Epithelial cell of esophagus (primary cell): ENCODE measurements at regions not wholly inside any gene's neighbourhood (a gene's known extent, or its start where the extent isn't known, plus 50 kb on each side); places are given as distances from the start of the nearest gene placed in this dataset.
A peak's percentile ranks its signal among the peaks of the same experiment; 100 is the strongest.

Experiments used
- DNase-seq: peaks from one replicate; pipeline ENCODE4 v3.0.0; 2010; ENCODE audit warnings: low read depth
- H3K4me3 ChIP-seq: 2 replicates; pipeline ENCODE4 v1.5.1; 2011; ENCODE audit warnings: mild to moderate bottlenecking, low read length, control low read depth
- TF ChIP-seq, protein P1 (sequence below): IDR thresholded peaks from 2 replicates; pipeline ENCODE4 v1.5.1; 2011; ENCODE audit warnings: low read depth, mild to moderate bottlenecking, low read length, control low read depth, inconsistent platforms; ENCODE audit not compliant: insufficient read depth; ENCODE audit errors: missing control alignments

DNA sequence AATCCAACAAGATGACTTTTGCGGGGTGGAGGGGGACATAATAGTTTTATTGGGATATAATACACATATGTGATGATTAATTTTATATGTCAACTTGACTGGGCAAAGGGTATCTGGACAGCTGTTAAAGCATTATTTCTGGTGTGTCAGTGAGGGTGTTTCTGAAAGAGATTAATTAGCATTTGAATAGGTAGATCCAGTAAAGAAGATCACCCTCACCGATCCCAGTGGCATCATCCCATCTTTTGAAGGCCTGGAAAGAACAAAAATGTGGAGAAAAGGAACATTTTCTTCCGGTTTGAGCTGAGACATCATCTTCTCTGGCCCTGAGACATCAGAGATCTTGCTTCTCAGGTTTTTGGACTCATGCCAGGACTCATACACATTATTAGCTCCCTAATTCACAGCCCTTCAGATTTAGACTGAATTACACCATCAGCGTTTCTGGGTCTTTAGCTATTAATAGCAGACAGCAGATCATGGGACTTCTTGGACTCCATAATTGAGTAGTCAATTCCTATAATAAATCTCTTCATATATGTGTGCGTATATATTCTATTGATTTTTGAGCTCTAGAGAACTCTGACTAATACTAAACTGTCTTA is 283.6 kb downstream of the PCNX1 start:
- TF ChIP-seq, protein P1, sequence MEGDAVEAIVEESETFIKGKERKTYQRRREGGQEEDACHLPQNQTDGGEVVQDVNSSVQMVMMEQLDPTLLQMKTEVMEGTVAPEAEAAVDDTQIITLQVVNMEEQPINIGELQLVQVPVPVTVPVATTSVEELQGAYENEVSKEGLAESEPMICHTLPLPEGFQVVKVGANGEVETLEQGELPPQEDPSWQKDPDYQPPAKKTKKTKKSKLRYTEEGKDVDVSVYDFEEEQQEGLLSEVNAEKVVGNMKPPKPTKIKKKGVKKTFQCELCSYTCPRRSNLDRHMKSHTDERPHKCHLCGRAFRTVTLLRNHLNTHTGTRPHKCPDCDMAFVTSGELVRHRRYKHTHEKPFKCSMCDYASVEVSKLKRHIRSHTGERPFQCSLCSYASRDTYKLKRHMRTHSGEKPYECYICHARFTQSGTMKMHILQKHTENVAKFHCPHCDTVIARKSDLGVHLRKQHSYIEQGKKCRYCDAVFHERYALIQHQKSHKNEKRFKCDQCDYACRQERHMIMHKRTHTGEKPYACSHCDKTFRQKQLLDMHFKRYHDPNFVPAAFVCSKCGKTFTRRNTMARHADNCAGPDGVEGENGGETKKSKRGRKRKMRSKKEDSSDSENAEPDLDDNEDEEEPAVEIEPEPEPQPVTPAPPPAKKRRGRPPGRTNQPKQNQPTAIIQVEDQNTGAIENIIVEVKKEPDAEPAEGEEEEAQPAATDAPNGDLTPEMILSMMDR, result no peak
- no peak overlapping the region for H3K4me3 ChIP-seq
- no peak for DNase-seq

DNA sequence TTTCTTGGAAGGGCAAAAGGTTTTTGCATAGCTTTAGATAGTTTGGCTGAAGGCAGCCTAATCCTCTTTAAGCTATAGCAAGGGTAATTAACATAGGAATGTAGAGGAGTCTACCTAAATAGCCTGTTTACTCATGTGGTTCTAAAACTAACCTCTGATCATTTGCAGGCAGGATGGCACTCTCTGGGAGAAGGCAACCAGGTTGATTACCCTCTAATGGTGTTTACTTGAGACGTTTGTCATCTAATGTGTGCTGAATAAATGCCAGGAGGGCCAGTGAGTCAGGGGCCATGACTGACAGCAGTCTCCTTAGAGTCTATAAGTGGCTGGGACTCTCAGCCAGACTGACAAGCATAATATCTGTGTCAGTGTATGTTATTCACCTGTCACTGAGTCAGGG is 286.4 kb downstream of the PCNX1 start:
- H3K4me3 ChIP-seq, result no peak overlapping the region
- TF ChIP-seq, protein P1, result no peak

DNA sequence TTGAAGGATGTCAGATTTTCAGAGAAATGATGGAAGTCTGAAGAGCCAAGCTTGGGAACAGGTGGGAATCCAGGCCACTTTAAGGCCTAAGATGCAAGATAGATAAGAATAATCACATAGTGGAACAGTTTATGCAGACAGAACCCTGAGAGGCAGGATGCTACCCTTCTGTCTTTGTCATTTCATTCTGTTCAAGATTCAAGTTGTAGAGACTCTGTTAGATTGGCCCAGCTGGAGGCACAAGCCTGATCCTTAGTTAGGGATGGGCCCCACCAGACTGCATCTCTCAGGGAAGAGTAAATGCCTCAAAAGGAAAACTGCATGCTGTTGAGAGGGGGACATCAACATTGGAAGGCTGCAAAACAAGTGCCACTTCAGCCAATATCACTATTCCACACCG is 287.0 kb downstream of the PCNX1 start:
- DNase-seq, result no peak
- TF ChIP-seq, protein P1, result no peak
- H3K4me3 ChIP-seq, result no peak overlapping the region

More for the DNA sequence above, 286.4 kb downstream of the PCNX1 start:
- DNase-seq, result peak; percentile 59

DNA sequence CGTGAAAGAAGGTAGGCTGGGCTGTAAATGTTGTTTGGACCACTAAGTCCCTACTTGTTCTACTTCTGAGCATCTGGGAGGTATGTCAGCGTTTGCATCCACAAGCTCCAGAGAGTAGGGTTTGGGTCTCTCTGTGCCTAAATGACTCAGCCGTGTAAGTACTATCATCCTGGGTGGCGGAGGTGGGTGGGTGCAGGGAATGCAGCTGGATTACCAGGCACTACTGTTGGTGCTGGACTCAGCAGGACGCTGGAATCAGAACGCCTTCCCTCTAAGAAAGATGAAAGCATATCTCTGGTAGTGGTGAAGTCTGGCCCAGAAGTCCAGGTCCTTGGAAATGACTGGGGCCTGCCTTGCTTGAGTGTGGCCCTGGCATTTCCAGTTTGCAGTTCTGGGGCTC is 289.7 kb downstream of the PCNX1 start:
- no peak for DNase-seq
- TF ChIP-seq, protein P1, result no peak
- H3K4me3 ChIP-seq, result no peak overlapping the region

DNA sequence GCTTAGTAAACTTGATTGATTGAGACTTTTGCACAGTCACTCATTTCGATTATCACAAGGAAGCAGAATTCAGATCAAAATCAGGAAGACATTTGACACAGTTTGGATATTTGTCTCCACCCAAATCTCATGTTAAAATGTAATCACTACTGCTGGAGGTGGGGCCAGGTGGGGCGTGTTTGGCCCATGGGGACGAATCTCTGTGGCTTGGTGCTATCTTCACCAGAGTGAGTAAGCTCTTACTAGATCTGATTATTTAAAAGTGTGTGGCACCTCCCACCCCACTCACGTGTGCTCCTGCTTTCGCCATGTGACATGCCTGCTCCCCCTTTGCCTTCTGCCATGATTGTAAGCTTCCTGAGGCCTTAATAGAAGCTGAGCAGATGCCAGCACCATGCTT is 291.4 kb downstream of the PCNX1 start:
- TF ChIP-seq, protein P1, result no peak
- H3K4me3 ChIP-seq, result no peak overlapping the region

DNA sequence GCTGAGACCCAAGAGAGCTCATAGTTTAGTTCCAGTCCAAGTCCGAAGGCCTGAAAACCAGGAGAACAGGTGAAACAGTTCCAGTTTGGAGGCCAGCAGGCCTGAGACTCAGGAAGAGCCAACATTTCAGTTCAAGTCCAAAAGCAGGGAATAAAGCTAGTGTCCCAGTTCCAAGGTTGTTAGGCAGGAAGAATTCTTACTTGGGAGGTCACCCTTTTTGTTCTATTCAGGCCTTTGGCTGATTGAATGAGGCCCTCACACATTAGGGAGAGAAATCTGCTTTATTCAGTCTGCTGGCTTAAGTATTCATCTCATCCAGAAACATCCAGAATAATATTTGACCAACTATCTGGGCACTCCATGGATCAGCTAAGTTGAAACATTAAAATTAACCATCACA is 294.6 kb downstream of the PCNX1 start:
- TF ChIP-seq, protein P1, result no peak

More for the DNA sequence above, 291.4 kb downstream of the PCNX1 start:
- DNase-seq, result no peak

DNA sequence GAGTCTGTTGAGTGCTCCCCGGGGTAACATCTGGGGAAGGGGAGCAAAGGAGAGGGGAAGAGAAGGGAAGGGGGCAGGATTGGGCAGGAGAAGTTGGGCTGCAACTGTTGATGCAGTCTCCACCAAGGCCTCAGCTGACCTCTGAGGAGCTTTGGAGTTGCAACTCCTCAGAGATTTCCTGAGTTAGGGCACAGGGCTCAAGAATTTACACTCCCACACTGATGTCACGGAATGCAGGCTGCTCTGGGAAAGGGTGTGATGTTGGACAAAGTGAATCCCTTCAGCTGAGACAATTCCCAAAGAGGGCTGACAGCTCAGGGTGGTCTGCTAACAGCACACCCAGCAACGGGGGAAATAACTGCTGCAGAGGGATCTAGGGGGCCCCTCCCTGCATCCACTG is 295.6 kb downstream of the PCNX1 start:
- no peak overlapping the region for H3K4me3 ChIP-seq
- DNase-seq, result no peak
- TF ChIP-seq, protein P1, result no peak

More for the DNA sequence above, 294.6 kb downstream of the PCNX1 start:
- H3K4me3 ChIP-seq, result no peak overlapping the region
- DNase-seq, result no peak
